Smooth muscle cell (in vitro differentiated cells): ENCODE measurements at regions not wholly inside any gene's neighbourhood (a gene's known extent, or its start where the extent isn't known, plus 50 kb on each side); places are given as distances from the start of the nearest gene placed in this dataset.

ENCODE experiments used
- DNase-seq: peaks from one replicate; lab custom pipeline; 2025; ENCODE audit not compliant: unreplicated experiment; lab: John Stamatoyannopoulos, UW
- H2AFZ ChIP-seq: fragments of 200-600 bp; sonication (generic); 2 replicates; pipeline ENCODE4 v1.6.0; 2016; ENCODE audit warnings: antibody characterized with exemption, low read depth, mild to moderate bottlenecking
- H3F3A ChIP-seq: fragments of 200-600 bp; sonication (generic); 2 replicates; pipeline ENCODE4 v1.6.0; 2017; ENCODE audit warnings: antibody characterized with exemption, low read depth
- H3K27ac ChIP-seq: fragments of 200-600 bp; sonication (generic); 2 replicates; pipeline ENCODE4 v1.5.1; 2016; ENCODE audit warnings: low read depth, mild to moderate bottlenecking
- H3K27me3 ChIP-seq: fragments of 200-600 bp; sonication (generic); 2 replicates; pipeline ENCODE4 v1.6.1; 2016; ENCODE audit warnings: low read depth, mild to moderate bottlenecking
- H3K36me3 ChIP-seq: fragments of 200-600 bp; sonication (generic); 2 replicates; pipeline ENCODE4 v1.5.1; 2016; ENCODE audit warnings: low read depth
- H3K4me1 ChIP-seq: fragments of 200-600 bp; sonication (generic); 2 replicates; pipeline ENCODE4 v1.5.1; 2016; ENCODE audit warnings: low read depth
- H3K4me2 ChIP-seq: fragments of 200-600 bp; sonication (generic); 2 replicates; pipeline ENCODE4 v1.6.0; 2016; ENCODE audit warnings: mild to moderate bottlenecking
- H3K4me3 ChIP-seq: fragments of 200-600 bp; sonication (generic); 2 replicates; pipeline ENCODE4 v1.5.1; 2016; ENCODE audit warnings: mild to moderate bottlenecking
- H3K79me2 ChIP-seq: fragments of 200-600 bp; sonication (generic); 2 replicates; pipeline ENCODE4 v1.6.0; 2016; ENCODE audit warnings: low read depth, mild to moderate bottlenecking
- H3K9ac ChIP-seq: fragments of 200-600 bp; sonication (generic); 2 replicates; pipeline ENCODE4 v1.6.0; 2016; ENCODE audit warnings: low read depth
- H3K9me3 ChIP-seq: fragments of 200-600 bp; sonication (generic); replicated peaks from 2 replicates; pipeline ENCODE4 v1.5.1; 2016; ENCODE audit warnings: low read depth
- H4K20me1 ChIP-seq: fragments of 200-600 bp; sonication (generic); 2 replicates; pipeline ENCODE4 v1.6.0; 2016; ENCODE audit warnings: low read depth
- WGBS: methylation state at CpG from one replicate; pipeline ENCODE4 v1.1.7; 2016; ENCODE audit warnings: low lambda C conversion rate; 5-methylcytosine and 5-hydroxymethylcytosine counted together
- TF ChIP-seq, protein P1 (sequence below): fragments of 200-600 bp; sonication (generic); IDR thresholded peaks from 2 replicates; pipeline ENCODE4 v1.5.1; 2017; ENCODE audit warnings: borderline replicate concordance, mild to moderate bottlenecking, antibody characterized with exemption; ENCODE audit not compliant: insufficient read depth, poor library complexity, severe bottlenecking

GRCh38 chr11:98630736-98631135 is 390.0 kb upstream of the CNTN5 start:
- Histone ChIP-seq H2AFZ (no peak overlapping the region), H3K27me3 (no peaks in the 10 kb centered on the region), H3K4me3 (no peak overlapping the region), H4K20me1 (no peaks in the 10 kb centered on the region), H3K36me3 (no peaks in the 10 kb centered on the region), H3K79me2 (no peaks in the 10 kb centered on the region), H3K9ac (no peak overlapping the region), H3K4me2 (no peak overlapping the region), H3K9me3 (no peaks in the 10 kb centered on the region), H3F3A (no peaks in the 10 kb centered on the region), H3K27ac (no peak overlapping the region), H3K4me1 (peaks cover 4% of the 10 kb centered on the region)
- TF ChIP-seq, protein P1, sequence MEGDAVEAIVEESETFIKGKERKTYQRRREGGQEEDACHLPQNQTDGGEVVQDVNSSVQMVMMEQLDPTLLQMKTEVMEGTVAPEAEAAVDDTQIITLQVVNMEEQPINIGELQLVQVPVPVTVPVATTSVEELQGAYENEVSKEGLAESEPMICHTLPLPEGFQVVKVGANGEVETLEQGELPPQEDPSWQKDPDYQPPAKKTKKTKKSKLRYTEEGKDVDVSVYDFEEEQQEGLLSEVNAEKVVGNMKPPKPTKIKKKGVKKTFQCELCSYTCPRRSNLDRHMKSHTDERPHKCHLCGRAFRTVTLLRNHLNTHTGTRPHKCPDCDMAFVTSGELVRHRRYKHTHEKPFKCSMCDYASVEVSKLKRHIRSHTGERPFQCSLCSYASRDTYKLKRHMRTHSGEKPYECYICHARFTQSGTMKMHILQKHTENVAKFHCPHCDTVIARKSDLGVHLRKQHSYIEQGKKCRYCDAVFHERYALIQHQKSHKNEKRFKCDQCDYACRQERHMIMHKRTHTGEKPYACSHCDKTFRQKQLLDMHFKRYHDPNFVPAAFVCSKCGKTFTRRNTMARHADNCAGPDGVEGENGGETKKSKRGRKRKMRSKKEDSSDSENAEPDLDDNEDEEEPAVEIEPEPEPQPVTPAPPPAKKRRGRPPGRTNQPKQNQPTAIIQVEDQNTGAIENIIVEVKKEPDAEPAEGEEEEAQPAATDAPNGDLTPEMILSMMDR, result no peak
- DNase-seq, result no peak
- 78% methylated on average over 8 of the region's 8 CpGs for WGBS

GRCh38 chr11:98657711-98658110 is 363.0 kb upstream of the CNTN5 start:
- Histone ChIP-seq H3K4me2 (no peak overlapping the region), H3K9ac (no peak overlapping the region), H3K36me3 (no peaks in the 10 kb centered on the region), H3K79me2 (no peaks in the 10 kb centered on the region), H3K9me3 (no peaks in the 10 kb centered on the region), H3K27me3 (no peaks in the 10 kb centered on the region), H3K4me3 (no peak overlapping the region), H2AFZ (no peak overlapping the region), H4K20me1 (no peaks in the 10 kb centered on the region), H3F3A (no peaks in the 10 kb centered on the region), H3K27ac (no peak overlapping the region), H3K4me1 (no peaks in the 10 kb centered on the region)
- TF ChIP-seq, protein P1, result no peak
- DNase-seq, result no peak

DNA sequence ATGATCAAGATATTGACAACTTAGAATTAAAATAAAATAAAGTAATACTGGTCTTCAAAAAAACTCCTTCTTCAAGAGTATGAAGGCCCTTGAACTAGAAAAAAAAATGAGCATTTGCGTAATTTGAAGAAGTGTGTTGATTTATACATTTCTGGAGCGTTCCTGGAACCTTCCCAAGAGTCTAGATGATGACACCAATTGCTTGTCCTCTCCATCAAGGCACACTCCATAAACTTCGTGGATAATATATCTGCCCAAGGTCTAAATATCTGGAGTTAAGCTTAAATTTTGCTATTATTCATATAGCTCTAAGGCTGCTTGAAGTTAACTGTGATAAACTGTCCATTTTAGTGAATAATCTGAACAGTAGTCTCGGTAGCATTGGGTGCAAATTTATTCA is 361.3 kb upstream of the CNTN5 start:
- H3K27ac ChIP-seq, result no peak overlapping the region
- H3K79me2 ChIP-seq, result no peaks in the 10 kb centered on the region
- H3K27me3 ChIP-seq, result no peaks in the 10 kb centered on the region
- H4K20me1 ChIP-seq, result no peaks in the 10 kb centered on the region
- H3K4me1 ChIP-seq, result no peaks in the 10 kb centered on the region
- no peaks in the 10 kb centered on the region for H3K9me3 ChIP-seq
- H3K4me3 ChIP-seq, result no peak overlapping the region
- no peaks in the 10 kb centered on the region for H3K36me3 ChIP-seq
- TF ChIP-seq, protein P1, result no peak
- 87% methylated on average over 4 of the region's 4 CpGs for WGBS
- H2AFZ ChIP-seq, result no peak overlapping the region
- DNase-seq, result no peak
- no peaks in the 10 kb centered on the region for H3F3A ChIP-seq
- H3K9ac ChIP-seq, result no peak overlapping the region
- no peak overlapping the region for H3K4me2 ChIP-seq

DNA sequence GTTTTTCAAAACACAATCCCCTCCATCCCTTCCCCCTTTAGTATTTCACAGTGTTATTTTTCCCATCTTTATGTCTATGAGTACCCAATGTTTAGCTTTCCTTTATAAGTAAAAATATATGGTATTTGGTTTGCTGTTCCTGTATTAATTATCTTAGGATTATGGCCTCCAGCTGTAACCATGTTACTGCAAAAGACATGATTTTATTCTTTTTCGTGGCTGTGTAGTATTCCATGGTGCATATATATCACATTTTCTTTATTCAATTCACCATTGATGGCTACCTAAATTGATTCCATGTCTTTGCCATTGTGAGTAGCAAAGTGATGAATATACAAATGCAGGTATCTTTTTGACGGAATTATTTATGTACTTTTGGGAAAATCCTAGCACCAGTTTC is 346.4 kb upstream of the CNTN5 start:
- no peaks in the 10 kb centered on the region for H3K27me3 ChIP-seq
- no peaks in the 10 kb centered on the region for H3F3A ChIP-seq
- DNase-seq, result no peak
- 92% methylated on average over 2 of the region's 2 CpGs for WGBS
- H3K9ac ChIP-seq, result no peak overlapping the region
- H3K79me2 ChIP-seq, result no peaks in the 10 kb centered on the region
- H2AFZ ChIP-seq, result no peak overlapping the region
- H3K9me3 ChIP-seq, result no peaks in the 10 kb centered on the region
- H4K20me1 ChIP-seq, result no peaks in the 10 kb centered on the region
- H3K4me3 ChIP-seq, result no peak overlapping the region
- H3K4me1 ChIP-seq, result no peaks in the 10 kb centered on the region
- TF ChIP-seq, protein P1, result no peak
- no peaks in the 10 kb centered on the region for H3K36me3 ChIP-seq
- no peak overlapping the region for H3K27ac ChIP-seq
- no peak overlapping the region for H3K4me2 ChIP-seq
